Neural crest cell (in vitro differentiated cells): ENCODE measurements at regions not wholly inside any gene's neighbourhood (a gene's known extent, or its start where the extent isn't known, plus 50 kb on each side); places are given as distances from the start of the nearest gene placed in this dataset.

Source experiments
- DNase-seq: peaks from one replicate; pipeline ENCODE4 v3.0.0; 2021; ENCODE audit warnings: low read depth, mixed read lengths, low spot score
- H3K27ac Mint-ChIP-seq: one replicate; pipeline ENCODE4 v1.8.0; 2021; ENCODE audit warnings: mild to moderate bottlenecking, mixed read lengths; ENCODE audit not compliant: unreplicated experiment
- H3K27me3 Mint-ChIP-seq: 2 replicates; pipeline ENCODE4 v1.8.0; 2021; ENCODE audit warnings: low read depth, mild to moderate bottlenecking, mixed read lengths
- H3K36me3 Mint-ChIP-seq: 2 replicates; pipeline ENCODE4 v1.8.0; 2021; ENCODE audit warnings: low read depth, mild to moderate bottlenecking, mixed read lengths
- H3K4me1 Mint-ChIP-seq: 2 replicates; pipeline ENCODE4 v1.8.0; 2021; ENCODE audit warnings: mixed read lengths
- H3K4me3 Mint-ChIP-seq: one replicate; pipeline ENCODE4 v1.8.0; 2021; ENCODE audit warnings: mild to moderate bottlenecking, mixed read lengths
- H3K9me3 Mint-ChIP-seq: 2 replicates; pipeline ENCODE4 v1.8.0; 2021; ENCODE audit warnings: mixed read lengths
- CTCF ChIP-seq: fragments of 200-600 bp; sonication (generic); conservative IDR thresholded peaks from 2 replicates; pipeline ENCODE4 v1.5.0; 2021; ENCODE audit warnings: antibody characterized with exemption, mild to moderate bottlenecking

DNA sequence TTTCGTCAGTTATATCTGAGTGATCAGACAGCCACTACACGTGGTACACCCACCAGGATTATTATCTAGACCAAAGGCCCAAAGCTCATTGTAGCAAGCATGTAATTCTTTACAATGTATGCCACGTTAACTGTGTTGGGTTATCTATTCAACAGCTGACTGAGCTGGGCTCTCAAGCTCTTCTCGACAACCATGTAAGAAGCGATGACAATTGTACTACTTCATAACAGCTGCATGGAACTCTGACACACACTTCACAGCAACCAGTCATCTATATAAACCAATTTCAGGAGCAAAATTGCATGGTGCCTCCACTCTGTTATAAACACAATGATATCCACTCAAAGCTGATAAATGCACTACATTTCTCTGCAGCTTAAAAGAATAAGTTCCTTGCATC lies 701.8 kb downstream of the NR4A2 start:
- no peak overlapping the region for H3K4me3 Mint-ChIP-seq

DNA sequence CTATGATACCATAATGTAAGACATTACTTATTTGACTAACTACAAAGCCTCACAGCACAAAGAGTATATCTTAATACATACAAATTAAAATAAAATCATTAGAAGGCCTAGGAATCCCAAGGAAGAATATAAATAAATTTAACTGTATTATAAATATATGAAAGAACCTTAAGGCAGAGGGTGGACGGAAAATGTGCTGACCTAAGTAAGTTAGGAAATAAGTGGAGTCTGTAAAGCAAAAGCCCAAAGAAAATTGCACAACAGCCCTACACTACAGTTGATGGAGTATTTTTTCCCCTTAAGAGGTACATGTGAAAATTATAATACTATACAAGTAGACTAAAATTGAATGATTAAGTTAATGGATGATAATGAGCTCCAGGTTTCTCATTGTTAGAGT lies 710.1 kb downstream of the NR4A2 start:
- Mint-ChIP-seq H3K36me3 (no peaks in the 10 kb centered on the region), H3K27me3 (no peaks in the 10 kb centered on the region), H3K4me3 (no peak overlapping the region), H3K9me3 (no peaks in the 10 kb centered on the region), H3K4me1 (no peaks in the 10 kb centered on the region), H3K27ac (no peak overlapping the region)
- TF ChIP-seq CTCF, result no peak
- DNase-seq, result no peak

More for the DNA sequence above, 701.8 kb downstream of the NR4A2 start:
- no peak for TF ChIP-seq CTCF
- no peaks in the 10 kb centered on the region for H3K27me3 Mint-ChIP-seq
- no peak for DNase-seq
- no peaks in the 10 kb centered on the region for H3K4me1 Mint-ChIP-seq
- no peaks in the 10 kb centered on the region for H3K9me3 Mint-ChIP-seq
- no peaks in the 10 kb centered on the region for H3K36me3 Mint-ChIP-seq
- H3K27ac Mint-ChIP-seq, result no peak overlapping the region

DNA sequence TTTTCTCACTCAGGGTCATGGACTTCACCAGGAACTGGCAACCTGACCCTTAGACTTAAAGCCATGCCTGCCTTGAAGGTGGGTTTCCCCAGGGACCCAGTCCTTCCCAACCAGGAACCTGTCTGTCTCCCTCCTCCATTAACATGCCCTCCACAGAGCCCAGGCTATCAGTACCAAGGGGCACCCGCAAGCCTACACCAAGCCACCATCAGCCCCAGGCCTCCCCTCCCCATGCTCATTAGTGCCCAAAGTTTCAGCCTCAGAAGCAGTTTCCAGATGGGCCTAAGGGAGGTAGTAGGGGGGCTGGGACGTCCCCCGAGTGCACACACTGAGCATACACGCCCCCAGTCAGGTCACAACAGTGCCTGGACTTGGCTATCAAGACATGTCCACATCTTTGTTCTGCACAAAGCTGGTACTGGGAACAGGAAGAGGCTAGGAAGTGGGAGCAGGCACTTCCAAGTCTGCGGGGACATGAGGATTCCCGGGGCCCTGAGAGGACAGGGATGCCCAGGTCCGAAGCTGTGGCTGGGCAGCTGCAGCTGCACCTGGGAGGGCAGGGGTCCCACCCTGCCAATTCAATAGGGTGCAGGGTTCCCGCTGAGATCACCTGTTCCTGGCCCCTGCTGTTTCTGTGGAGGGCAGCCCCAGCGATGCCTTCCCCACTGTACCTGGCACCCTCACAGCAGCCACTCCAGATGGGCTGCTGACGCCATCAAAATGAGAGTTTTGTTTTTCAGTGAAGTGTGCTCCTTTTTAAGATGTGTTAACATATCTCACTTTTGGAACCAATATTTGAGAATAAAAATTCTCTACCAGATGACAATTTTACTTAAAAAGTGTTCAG lies 731.4 kb downstream of the NR4A2 start:
- Mint-ChIP-seq H3K27ac (no peak overlapping the region), H3K4me1 (no peaks in the 10 kb centered on the region), H3K9me3 (peaks cover 8% of the 10 kb centered on the region), H3K4me3 (no peak overlapping the region), H3K27me3 (no peaks in the 10 kb centered on the region), H3K36me3 (no peaks in the 10 kb centered on the region)
- no peak for TF ChIP-seq CTCF
- DNase-seq, result no peak

- no peak for TF ChIP-seq CTCF
- H3K36me3 Mint-ChIP-seq, result no peaks in the 10 kb centered on the region
Measured at GRCh38 chr2:155600296-155600695, 732.2 kb downstream of the NR4A2 start.

GRCh38 chr2:155599834-155600233 lies 732.7 kb downstream of the NR4A2 start:
- no peaks in the 10 kb centered on the region for H3K36me3 Mint-ChIP-seq
- DNase-seq, result no peak
- H3K27ac Mint-ChIP-seq, result no peak overlapping the region
- peaks cover 7% of the 10 kb centered on the region for H3K9me3 Mint-ChIP-seq
- no peaks in the 10 kb centered on the region for H3K27me3 Mint-ChIP-seq
- TF ChIP-seq CTCF, result no peak
- H3K4me3 Mint-ChIP-seq, result no peak overlapping the region
- no peaks in the 10 kb centered on the region for H3K4me1 Mint-ChIP-seq

More at GRCh38 chr2:155600296-155600695, 732.2 kb downstream of the NR4A2 start:
- H3K27me3 Mint-ChIP-seq, result no peaks in the 10 kb centered on the region
- peaks cover 8% of the 10 kb centered on the region for H3K9me3 Mint-ChIP-seq
- no peak overlapping the region for H3K27ac Mint-ChIP-seq
- DNase-seq, result no peak
- H3K4me3 Mint-ChIP-seq, result no peak overlapping the region
- no peaks in the 10 kb centered on the region for H3K4me1 Mint-ChIP-seq
